GM21526 (cell line): ENCODE measurements at regions not wholly inside any gene's neighbourhood (a gene's known extent, or its start where the extent isn't known, plus 50 kb on each side); places are given as distances from the start of the nearest gene placed in this dataset.

ENCODE experiments used
- ATAC-seq: cut with Tn5 transposase; IDR thresholded peaks from one replicate; pipeline ENCODE4 v1.9.1; 2021; ENCODE audit warnings: moderate library complexity; ENCODE audit not compliant: unreplicated experiment, low FRiP score

GRCh38 chr4:100811046-100811445, 293.2 kb upstream of the EMCN start:
- ATAC-seq = no peak

GRCh38 chr4:100809506-100809905, 291.7 kb upstream of the EMCN start:
- ATAC-seq = no peak

- no peak for ATAC-seq
These were observed 289.2 kb upstream of the EMCN start for GRCh38 chr4:100806988-100807387.

- ATAC-seq = no peak
These were observed 287.7 kb upstream of the EMCN start for GRCh38 chr4:100805538-100805937.

GRCh38 chr4:100804576-100805360, 286.9 kb upstream of the EMCN start:
- ATAC-seq = no peak

- ATAC-seq = no peak
These were observed 285.9 kb upstream of the EMCN start for GRCh38 chr4:100803751-100804150.

- no peak for ATAC-seq
These were observed 282.1 kb upstream of the EMCN start for GRCh38 chr4:100799761-100800539.

- ATAC-seq = no peak
These were observed 280.0 kb upstream of the EMCN start for GRCh38 chr4:100797791-100798190.

GRCh38 chr4:100797356-100797755, 279.5 kb upstream of the EMCN start:
- no peak for ATAC-seq

GRCh38 chr4:100796332-100796731, 278.5 kb upstream of the EMCN start:
- ATAC-seq = no peak

- no peak for ATAC-seq
These were observed 277.8 kb upstream of the EMCN start for GRCh38 chr4:100795581-100795980.

GRCh38 chr4:100790836-100791615, 273.2 kb upstream of the EMCN start:
- ATAC-seq = no peak

GRCh38 chr4:100789991-100790390, 272.2 kb upstream of the EMCN start:
- ATAC-seq = no peak

- no peak for ATAC-seq
These were observed 268.7 kb upstream of the EMCN start for GRCh38 chr4:100786481-100786880.

- ATAC-seq = no peak
These were observed 264.5 kb upstream of the EMCN start for GRCh38 chr4:100782356-100782755.

GRCh38 chr4:100781435-100781834, 263.6 kb upstream of the EMCN start:
- no peak for ATAC-seq

GRCh38 chr4:100780126-100780525, 262.3 kb upstream of the EMCN start:
- ATAC-seq = no peak

- no peak for ATAC-seq
These were observed 260.6 kb upstream of the EMCN start for GRCh38 chr4:100778431-100778830.

- ATAC-seq = no peak
These were observed 244.9 kb upstream of the EMCN start for GRCh38 chr4:100762738-100763137.

- ATAC-seq = no peak
These were observed 236.9 kb upstream of the EMCN start for GRCh38 chr4:100754751-100755150.

- ATAC-seq = no peak
These were observed 228.4 kb upstream of the EMCN start for GRCh38 chr4:100746141-100746739.
